SH-SY5Y (cell line): ENCODE measurements at regions not wholly inside any gene's neighbourhood (a gene's known extent, or its start where the extent isn't known, plus 50 kb on each side); places are given as distances from the start of the nearest gene placed in this dataset.

Experiments
- GATA2 ChIP-seq: IDR thresholded peaks from 2 replicates; pipeline ENCODE4 v1.6.1; 2011; ENCODE audit warnings: mild to moderate bottlenecking, low read depth, low read length
- GATA3 ChIP-seq: IDR thresholded peaks from 2 replicates; pipeline ENCODE4 v1.6.1; 2011; ENCODE audit warnings: low read depth, mild to moderate bottlenecking, low read length, moderate library complexity

GRCh38 chr15:96108405-96108804, 222.1 kb upstream of the NR2F2 start:
- TF ChIP-seq GATA2 (no peak), GATA3 (no peak)

GRCh38 chr15:96109820-96110219, 220.7 kb upstream of the NR2F2 start:
- no peak for TF ChIP-seq GATA2

- no peak for TF ChIP-seq GATA2
- TF ChIP-seq GATA3 = no peak
Observed at GRCh38 chr15:96112018-96112417, 218.5 kb upstream of the NR2F2 start.

GRCh38 chr15:96115642-96116041, 214.9 kb upstream of the NR2F2 start:
- TF ChIP-seq GATA2 (no peak), GATA3 (no peak)

- TF ChIP-seq GATA3 (no peak), GATA2 (no peak)
Observed at GRCh38 chr15:96117270-96117669, 213.2 kb upstream of the NR2F2 start.

GRCh38 chr15:96119734-96120133, 210.8 kb upstream of the NR2F2 start:
- TF ChIP-seq GATA3 (no peak), GATA2 (no peak)

- no peak for TF ChIP-seq GATA3
- TF ChIP-seq GATA2 = no peak
Observed at GRCh38 chr15:96121086-96121920, 209.2 kb upstream of the NR2F2 start.

GRCh38 chr15:96122077-96123027, 208.1 kb upstream of the NR2F2 start:
- TF ChIP-seq GATA2 = no peak
- no peak for TF ChIP-seq GATA3

- TF ChIP-seq GATA3 = no peak
- no peak for TF ChIP-seq GATA2
Observed at GRCh38 chr15:96123028-96123400, 207.5 kb upstream of the NR2F2 start.

GRCh38 chr15:96123630-96124187, 206.8 kb upstream of the NR2F2 start:
- TF ChIP-seq GATA3 (no peak), GATA2 (no peak)

- no peak for TF ChIP-seq GATA3
- TF ChIP-seq GATA2 = no peak
Observed at GRCh38 chr15:96124436-96124835, 206.1 kb upstream of the NR2F2 start.

- TF ChIP-seq GATA2 (no peak), GATA3 (no peak)
Observed at GRCh38 chr15:96125721-96126415, 204.6 kb upstream of the NR2F2 start.

GRCh38 chr15:96126859-96127258, 203.6 kb upstream of the NR2F2 start:
- TF ChIP-seq GATA2 = no peak
- no peak for TF ChIP-seq GATA3

GRCh38 chr15:96130734-96131133, 199.8 kb upstream of the NR2F2 start:
- TF ChIP-seq GATA3 (no peak), GATA2 (no peak)

- TF ChIP-seq GATA2 (no peak), GATA3 (no peak)
Observed at GRCh38 chr15:96132126-96132525, 198.4 kb upstream of the NR2F2 start.
